GM12892 (cell line): ENCODE measurements at regions not wholly inside any gene's neighbourhood (a gene's known extent, or its start where the extent isn't known, plus 50 kb on each side); places are given as distances from the start of the nearest gene placed in this dataset.
A peak's percentile ranks its signal among the peaks of the same experiment; 100 is the strongest.

ENCODE experiments used
- DNase-seq: peaks from one replicate; pipeline ENCODE4 v3.0.0; 2011; ENCODE audit not compliant: insufficient read length
- FAIRE-seq: peaks from 2 replicates; lab custom pipeline; 2011; peaks lifted over from hg19 to GRCh38; lab: Jason Lieb, UNC
- POLR2A ChIP-seq: IDR thresholded peaks from 2 replicates; pipeline ENCODE4 v1.6.1; 2011; ENCODE audit warnings: low read depth, low read length, control low read depth
- POLR2AphosphoS5 ChIP-seq: IDR thresholded peaks from 2 replicates; pipeline ENCODE4 v1.6.1; 2011; ENCODE audit warnings: low read depth, low read length, control low read depth
- TAF1 ChIP-seq: IDR thresholded peaks from 2 replicates; pipeline ENCODE4 v1.6.1; 2011; ENCODE audit warnings: low read depth, mild to moderate bottlenecking, control low read depth, low read length, borderline replicate concordance

DNA sequence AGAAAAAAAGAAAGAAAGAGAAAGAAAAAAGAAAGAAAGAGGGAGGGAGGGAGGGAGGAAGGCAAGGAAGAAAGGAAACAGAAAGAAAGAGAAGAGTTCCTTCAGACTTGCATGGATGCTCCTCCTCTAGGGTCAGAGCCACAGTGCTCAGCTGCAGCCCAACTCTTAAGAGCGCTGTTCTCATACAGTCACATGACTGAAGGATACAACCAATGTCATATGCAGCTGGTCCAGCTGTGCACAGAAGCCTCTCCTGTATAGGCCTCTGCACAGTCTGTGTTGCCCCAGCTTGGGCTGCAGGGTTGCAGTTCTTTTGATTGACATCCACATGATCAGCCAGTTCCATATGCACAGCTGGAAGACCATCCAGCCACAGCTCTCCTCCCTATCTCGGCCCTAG is 86.8 kb upstream of the CTNNB1 start:
- no peak for FAIRE-seq
- no peak for DNase-seq
- TF ChIP-seq POLR2A (no peak), TAF1 (no peak), POLR2AphosphoS5 (no peak)

GRCh38 chr3:41115069-41115468 is 84.2 kb upstream of the CTNNB1 start:
- TF ChIP-seq TAF1 (no peak), POLR2AphosphoS5 (no peak), POLR2A (no peak)
- FAIRE-seq = no peak
- no peak for DNase-seq

- DNase-seq (no peak), FAIRE-seq (no peak)
- no peak for TF ChIP-seq POLR2A
- no peak for TF ChIP-seq TAF1
- TF ChIP-seq POLR2AphosphoS5 = no peak
Observed at GRCh38 chr3:41116851-41117250, 82.5 kb upstream of the CTNNB1 start.

DNA sequence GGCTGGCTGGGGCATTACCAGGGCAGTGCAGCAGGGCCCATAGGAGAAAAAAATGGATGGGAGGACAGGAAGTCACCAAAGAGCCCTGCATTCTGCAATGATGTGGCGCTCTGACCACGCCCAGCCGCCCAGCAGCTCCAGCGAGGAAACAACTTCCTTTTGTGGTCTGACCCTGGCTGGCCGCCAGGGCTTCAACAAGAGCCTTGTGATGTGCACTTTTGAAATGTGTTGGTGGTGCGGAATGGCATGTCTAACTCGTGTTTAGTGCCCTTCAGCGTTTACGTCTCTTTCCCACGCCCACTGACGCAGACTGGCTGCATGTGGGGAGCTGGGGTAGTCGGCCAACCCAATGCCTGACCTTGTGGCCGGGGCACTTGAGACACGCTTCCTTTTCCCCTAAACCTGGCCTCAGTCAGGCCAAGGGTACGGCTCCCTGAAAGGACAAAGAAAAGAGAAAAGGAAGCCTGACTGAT is 81.9 kb upstream of the CTNNB1 start:
- FAIRE-seq (peak; percentile 64), DNase-seq (peak; percentile 34)
- TF ChIP-seq TAF1 = no peak
- TF ChIP-seq POLR2A = no peak
- no peak for TF ChIP-seq POLR2AphosphoS5

- FAIRE-seq = no peak
Observed at GRCh38 chr3:41118461-41119390, 80.6 kb upstream of the CTNNB1 start.

GRCh38 chr3:41120460-41120859 is 78.8 kb upstream of the CTNNB1 start:
- TF ChIP-seq TAF1 (no peak), POLR2AphosphoS5 (no peak), POLR2A (no peak)
- no peak for FAIRE-seq
- no peak for DNase-seq

More at GRCh38 chr3:41118461-41119390, 80.6 kb upstream of the CTNNB1 start:
- TF ChIP-seq POLR2A = no peak
- no peak for TF ChIP-seq POLR2AphosphoS5
- no peak for TF ChIP-seq TAF1
- no peak for DNase-seq

- TF ChIP-seq POLR2A (no peak), TAF1 (no peak), POLR2AphosphoS5 (no peak)
- DNase-seq = no peak
- no peak for FAIRE-seq
Observed at GRCh38 chr3:41125258-41125657, 74.0 kb upstream of the CTNNB1 start.

GRCh38 chr3:41126472-41126871 is 72.8 kb upstream of the CTNNB1 start:
- DNase-seq (no peak), FAIRE-seq (no peak)
- TF ChIP-seq POLR2AphosphoS5 (no peak), POLR2A (no peak), TAF1 (no peak)

DNA sequence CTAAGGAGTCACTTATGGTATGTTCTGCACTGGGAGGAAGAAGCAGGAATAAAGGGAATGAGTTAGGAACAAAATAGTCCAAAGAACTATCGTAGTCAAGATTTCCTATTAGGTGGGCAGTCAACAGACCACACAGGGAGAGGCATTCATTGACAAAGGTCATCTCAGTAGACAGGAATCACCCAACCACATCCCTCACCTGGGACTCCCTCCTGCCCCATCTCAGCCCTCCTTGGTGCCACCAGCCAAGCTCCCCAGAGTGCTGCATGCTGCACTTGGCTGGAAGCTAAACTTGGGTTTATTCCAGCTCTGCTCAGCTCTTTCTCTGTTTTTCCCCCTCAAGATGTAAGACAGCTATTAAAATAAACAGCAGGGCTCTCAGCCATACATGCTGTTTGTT is 72.3 kb upstream of the CTNNB1 start:
- DNase-seq (no peak), FAIRE-seq (no peak)
- no peak for TF ChIP-seq TAF1

DNA sequence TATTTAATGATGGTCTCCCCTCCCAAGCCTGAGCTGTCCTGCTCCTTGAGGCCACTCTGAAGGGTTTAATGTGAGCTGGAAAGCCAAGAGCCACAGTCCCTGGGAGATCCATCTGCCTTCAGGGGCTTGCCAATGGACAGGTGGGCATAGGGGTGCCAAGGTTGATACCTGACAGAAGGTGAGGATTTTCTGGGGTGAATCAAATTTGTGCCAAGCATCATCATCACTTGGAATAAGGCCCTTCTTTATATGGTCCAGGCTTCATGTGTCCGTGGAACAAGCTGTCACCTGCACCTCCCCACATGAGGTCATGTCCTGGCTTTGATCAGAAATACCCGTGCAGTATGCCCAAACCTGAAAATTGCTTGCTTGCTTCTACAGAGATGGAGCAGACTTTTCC is 71.9 kb upstream of the CTNNB1 start:
- DNase-seq (no peak), FAIRE-seq (no peak)
- TF ChIP-seq POLR2AphosphoS5 (no peak), POLR2A (no peak), TAF1 (no peak)

DNA sequence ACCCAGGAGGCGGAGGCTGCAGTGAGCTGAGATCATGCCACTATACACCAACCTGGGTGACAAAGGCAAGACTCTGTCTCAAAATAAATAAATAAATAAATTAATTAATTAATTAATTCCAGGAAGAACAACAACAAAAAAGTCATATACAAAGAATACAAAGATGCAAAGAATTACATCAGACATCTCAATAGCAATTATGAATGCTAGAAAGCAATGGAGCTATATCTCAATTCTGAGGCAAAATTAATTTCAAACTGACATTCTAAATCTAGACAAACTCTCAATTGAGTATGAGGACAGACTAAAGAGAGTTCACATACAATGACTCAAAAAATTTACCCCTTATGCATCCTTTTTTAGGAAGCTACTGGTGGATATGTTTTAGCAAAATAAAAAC is 69.6 kb upstream of the CTNNB1 start:
- DNase-seq = no peak
- FAIRE-seq = no peak
- TF ChIP-seq POLR2AphosphoS5 = no peak
- no peak for TF ChIP-seq TAF1
- no peak for TF ChIP-seq POLR2A

DNA sequence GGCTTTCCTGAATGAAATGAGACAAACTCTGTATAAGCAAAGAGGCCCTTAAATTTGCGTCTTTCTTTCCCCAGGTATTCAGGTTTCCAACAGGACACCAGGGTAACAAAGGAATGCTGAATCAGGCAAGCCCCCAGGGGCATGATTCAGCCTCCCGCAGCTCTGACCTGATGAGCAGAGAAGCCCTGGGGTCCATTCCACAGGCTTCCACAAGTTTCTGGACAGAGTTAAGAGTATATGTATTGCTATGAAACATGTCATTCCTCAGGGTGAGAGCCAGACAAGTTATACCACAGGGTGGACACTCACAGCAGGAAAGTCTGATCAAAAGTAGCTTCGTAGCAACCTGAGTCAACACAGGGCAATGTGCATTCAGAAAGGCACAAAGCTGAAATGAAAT is 68.1 kb upstream of the CTNNB1 start:
- TF ChIP-seq POLR2AphosphoS5 (no peak), TAF1 (no peak), POLR2A (no peak)
- no peak for FAIRE-seq
- DNase-seq = no peak
